Heart left ventricle (tissue), 16 donors: ENCODE measurements at regions not wholly inside any gene's neighbourhood (a gene's known extent, or its start where the extent isn't known, plus 50 kb on each side); places are given as distances from the start of the nearest gene placed in this dataset.
"Not testable (repeated sequence)": the region's sequence is repeated elsewhere in the genome, so short reads cannot be mapped to it uniquely, and the experiment has no call there.

Experiments
- ATAC-seq, 4 donors: fragments of 200-7000 bp; cut with Tn5 transposase; one replicate each; pipeline ENCODE4 v1.9.1; 2020 to 2022; ENCODE audit warnings: moderate library complexity in 4 of 4, mild to moderate bottlenecking in 3 of 4, moderate number of reproducible peaks in 1 of 4
- DNase-seq, 5 donors: peaks; one replicate each; pipeline ENCODE4 v3.0.0-alpha.2; 2020
- H3K27ac ChIP-seq, 12 donors: fragments of 200-600 bp; sonication (generic) in 4 of 12; one replicate each; pipeline versions ENCODE4 v1.5.0 to v1.8.0; 2016 to 2022; ENCODE audit warnings: mild to moderate bottlenecking in 2 of 12
- H3K27me3 ChIP-seq, 9 donors: fragments of 200-600 bp; sonication (generic) in 2 of 9; one replicate each; pipeline versions ENCODE4 v1.5.1 to v1.8.0; 2016 to 2022; ENCODE audit warnings: mild to moderate bottlenecking in 3 of 9
- H3K36me3 ChIP-seq, 9 donors: fragments of 200-600 bp; sonication (generic) in 2 of 9; one replicate each; pipeline versions ENCODE4 v1.5.0 to v1.8.0; 2018 to 2022; ENCODE audit warnings: mild to moderate bottlenecking in 2 of 9
- H3K4me1 ChIP-seq, 12 donors: fragments of 200-600 bp; sonication (generic) in 4 of 12; one replicate each; pipeline versions ENCODE4 v1.5.0 to v1.8.0; 2016 to 2022; ENCODE audit warnings: mild to moderate bottlenecking in 3 of 12
- H3K4me3 ChIP-seq, 12 donors: fragments of 200-600 bp; sonication (generic) in 4 of 12; one replicate each; pipeline versions ENCODE4 v1.5.0 to v1.8.0; 2017 to 2022; ENCODE audit warnings: mild to moderate bottlenecking in 9 of 12, moderate library complexity in 4 of 12
- H3K9me3 ChIP-seq, 12 donors: fragments of 200-600 bp; sonication (generic) in 4 of 12; one replicate each; pipeline versions ENCODE4 v1.5.0 to v1.8.0; 2016 to 2022; ENCODE audit warnings: mild to moderate bottlenecking in 1 of 12
- WGBS, 4 donors: extraction: QIAGEN DNeasy Blood & Tissue Kit in 2 of 4; methylation state at CpG; one replicate each; pipeline versions ENCODE4 v1.1.5 to v1.1.7; 2013 to 2018; 5-methylcytosine and 5-hydroxymethylcytosine counted together
- intact Hi-C, 10 donors: fragments of 100-400 bp; cut with DNase I; formaldehyde crosslinking; loops; one replicate each; pipeline versions ENCODE4 v1.11.1 to v1.14.2; 2022
- donor health status: ischemic (EF 13 %, LVEDD 7.1; RV severe dilation, severe dysfunction).
- donor health status: healthy with polysubstance abuse.
- donor health status: DM: no; HTN: yes; CAD: no.
- donor health status: DM: no; HTN: no; CAD: no.
- donor health status: ischemic (EF 25% LVEDD 6.9; RV normal size, moderate dysfunction).
- donor health status: ischemic (EF 25% LVEDD 5.7; RV mildly dilated, moderate dysfunction).
- donor health status: healthy.
- donor health status: DM: yes; HTN: yes; CAD: no.
- donor health status: ischemic (EF 35%, LVEDD 5.7; RV mildly dilated, moderate dysfunction).
- donor health status: nonischemic (EF 11% LVEDD 7.7; RV severe dilation, severe dysfunction).
- donor health status: DM: yes; HTN: yes; CAD: no.
- donor health status: PGD.
- donor health status: ischemic (EF 29% LVEDD 5.4; RV normal size, mild dysfunction).
- donor health status: nonischemic (EF 23%, LVEDD 6.1; RV moderate dilation, normal function).

- H3K36me3 ChIP-seq, H3K4me3 ChIP-seq, H3K4me1 ChIP-seq, H3K9me3 ChIP-seq, H3K27ac ChIP-seq, ATAC-seq, intact Hi-C loops, DNase-seq, H3K27me3 ChIP-seq: not testable (repeated sequence)
These were observed 155.3 kb downstream of the SYT15 start for GRCh38 chr10:46734262-46734642.

- H3K9me3 ChIP-seq, intact Hi-C loops, H3K27ac ChIP-seq, H3K27me3 ChIP-seq, DNase-seq, ATAC-seq, H3K36me3 ChIP-seq, H3K4me1 ChIP-seq, H3K4me3 ChIP-seq: not testable (repeated sequence)
- WGBS, 4 donors: 39 to 50% methylated on average over 13 to 15 of the region's 16 CpGs; no CpG with 5 or more reads in 2 of the 4 donors
These were observed 161.0 kb downstream of the SYT15 start for GRCh38 chr10:46739919-46740318.

DNA sequence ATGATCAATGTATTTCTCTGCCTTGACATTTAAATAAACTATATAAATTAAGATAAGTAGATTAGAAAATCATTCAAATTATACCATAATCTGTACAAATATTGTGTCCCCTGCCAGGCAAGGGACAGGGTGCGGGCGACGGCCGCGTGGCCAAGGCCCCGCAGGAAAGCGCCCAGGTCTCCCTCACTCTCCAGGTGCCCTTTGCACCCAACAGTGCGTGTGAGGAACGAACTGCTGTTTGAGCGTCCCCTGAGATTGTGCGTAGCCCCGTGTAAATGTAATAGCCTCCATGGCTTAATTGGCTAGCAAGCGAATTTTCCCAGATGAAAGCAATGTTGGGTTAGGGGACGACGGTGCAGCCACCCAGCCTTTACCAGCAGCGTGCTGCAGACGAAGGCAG lies 161.4 kb downstream of the SYT15 start:
- WGBS, 4 donors: 62 to 95% (median 78%) methylated on average over 2 to 13 of the region's 17 CpGs
- H3K36me3 ChIP-seq, H3K4me1 ChIP-seq, intact Hi-C loops, DNase-seq, H3K4me3 ChIP-seq, H3K27me3 ChIP-seq, H3K27ac ChIP-seq, H3K9me3 ChIP-seq, ATAC-seq: not testable (repeated sequence)

DNA sequence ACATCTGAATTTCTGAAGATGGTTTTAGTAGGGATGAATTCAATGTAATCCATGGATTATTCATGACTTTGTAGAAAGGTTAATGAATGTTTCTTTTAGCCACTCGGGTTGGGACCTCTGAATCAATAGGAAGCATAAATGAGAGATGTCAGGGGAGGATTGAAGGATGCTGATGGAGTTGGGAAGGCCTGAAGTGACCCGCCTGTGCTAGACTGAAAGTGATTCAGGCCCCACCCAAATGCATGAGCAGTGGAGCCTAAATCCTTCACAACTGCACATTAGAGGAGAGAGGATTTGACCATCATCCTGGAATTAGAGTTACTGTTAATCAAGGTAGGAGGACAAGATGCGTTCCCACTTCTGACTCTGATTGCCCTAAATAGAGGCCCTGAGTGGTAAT lies 162.2 kb upstream of the PTPN20 start:
- intact Hi-C loops, DNase-seq, ATAC-seq, H3K4me1 ChIP-seq, H3K36me3 ChIP-seq, H3K27me3 ChIP-seq, H3K27ac ChIP-seq, H3K9me3 ChIP-seq, H3K4me3 ChIP-seq: not testable (repeated sequence)
- WGBS, 4 donors: 81 to 94% (median 90%) methylated on average over 2 to 3 of the region's 3 CpGs

DNA sequence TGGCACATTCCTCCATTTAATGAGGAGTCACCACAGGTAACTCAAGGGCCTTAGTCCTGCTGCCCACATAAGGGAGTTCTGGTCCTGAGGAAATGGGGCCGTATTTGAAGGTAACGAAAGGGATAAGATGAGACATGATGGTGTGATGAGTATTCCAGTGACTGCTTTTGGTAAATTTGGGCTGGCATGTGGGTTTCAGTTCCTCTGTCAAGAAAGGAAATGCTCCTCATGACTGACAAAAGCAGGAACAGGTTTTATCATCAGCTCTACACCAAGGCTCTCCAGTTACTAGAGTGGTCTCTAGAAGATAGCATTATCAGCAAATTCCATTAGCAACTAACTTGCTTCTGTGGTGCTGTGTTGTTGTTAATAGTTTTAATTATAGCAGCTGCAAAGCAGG lies 161.8 kb upstream of the PTPN20 start:
- H3K9me3 ChIP-seq, H3K4me3 ChIP-seq, H3K4me1 ChIP-seq, H3K27me3 ChIP-seq, H3K36me3 ChIP-seq, H3K27ac ChIP-seq, intact Hi-C loops, DNase-seq, ATAC-seq: not testable (repeated sequence)
- 72 to 87% (median 85%) methylated on average over 2 of the region's 2 CpGs for WGBS, 4 donors

- H3K4me3 ChIP-seq, intact Hi-C loops, H3K27me3 ChIP-seq, H3K9me3 ChIP-seq, H3K27ac ChIP-seq, ATAC-seq, H3K4me1 ChIP-seq, H3K36me3 ChIP-seq, DNase-seq: not testable (repeated sequence)
- WGBS, 4 donors: 64 to 88% (median 80%) methylated on average over 1 to 5 of the region's 5 CpGs
These were observed 157.5 kb upstream of the PTPN20 start for GRCh38 chr10:46753763-46754162.

GRCh38 chr10:46761471-46761870 lies 149.8 kb upstream of the PTPN20 start:
- not testable (repeated sequence) for ATAC-seq

DNA sequence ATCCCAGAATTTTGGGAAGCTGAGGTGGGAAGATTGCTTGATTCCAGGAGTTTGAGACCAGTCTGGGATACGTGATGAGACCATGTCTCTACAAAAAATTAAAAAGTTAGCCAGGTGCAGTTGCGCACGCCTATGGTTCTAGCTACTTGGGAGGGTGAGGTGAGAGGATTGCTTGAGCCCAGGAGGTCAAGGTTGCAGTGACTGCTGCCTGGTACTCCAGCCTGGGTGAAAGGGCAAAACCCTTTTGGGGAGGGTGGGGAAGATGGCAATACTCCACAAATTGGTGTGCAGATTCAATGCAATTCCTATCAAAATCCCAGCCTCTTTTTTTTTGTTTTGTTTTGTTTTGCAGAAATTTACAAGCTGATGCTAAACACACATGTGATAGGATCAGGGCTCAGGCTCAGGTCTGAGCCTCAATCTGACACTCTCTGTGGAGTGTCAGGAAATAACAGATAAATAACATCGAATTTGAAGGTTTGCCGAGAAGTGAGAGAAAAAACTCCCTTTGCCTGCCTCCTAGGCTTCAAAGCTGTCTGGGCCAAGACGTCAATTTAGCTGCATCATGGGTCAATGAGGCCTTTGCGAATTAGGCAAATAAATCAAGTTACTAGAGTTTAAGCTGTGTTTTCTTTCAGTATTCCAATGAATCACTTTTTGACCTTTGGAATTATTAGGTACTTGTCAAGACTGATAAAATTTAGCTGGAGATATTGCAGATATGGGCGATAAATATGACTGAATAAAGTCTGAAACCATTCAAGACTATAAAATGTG lies 142.5 kb upstream of the PTPN20 start:
- 84 to 91% (median 88%) methylated on average over 3 to 7 of the region's 8 CpGs for whole genome bisulfite sequencing, 4 donors
- H3K27ac ChIP-seq: not testable (repeated sequence)

More at GRCh38 chr10:46761471-46761870, 149.8 kb upstream of the PTPN20 start:
- H3K4me3 ChIP-seq, H3K36me3 ChIP-seq, H3K27ac ChIP-seq, H3K27me3 ChIP-seq, H3K9me3 ChIP-seq, H3K4me1 ChIP-seq, intact Hi-C loops, DNase-seq: not testable (repeated sequence)

GRCh38 chr10:46773178-46773896 lies 137.9 kb upstream of the PTPN20 start:
- peak in 2 of 4 donors; percentile 16 to 47 for ATAC-seq
- DNase-seq, intact Hi-C loops, H3K9me3 ChIP-seq, H3K27ac ChIP-seq, H3K4me1 ChIP-seq, H3K4me3 ChIP-seq, H3K36me3 ChIP-seq, H3K27me3 ChIP-seq: not testable (repeated sequence)
- WGBS, 4 donors: 84 to 93% methylated on average over 7 to 8 of the region's 15 CpGs; no CpG with 5 or more reads in 2 of the 4 donors

More for the DNA sequence above, 142.5 kb upstream of the PTPN20 start:
- H3K4me1 ChIP-seq, ATAC-seq, H3K36me3 ChIP-seq, DNase-seq, H3K4me3 ChIP-seq, H3K27me3 ChIP-seq, H3K9me3 ChIP-seq, intact Hi-C loops: not testable (repeated sequence)

GRCh38 chr10:46773897-46774236 lies 137.4 kb upstream of the PTPN20 start:
- ATAC-seq, DNase-seq, H3K27ac ChIP-seq, H3K36me3 ChIP-seq, H3K27me3 ChIP-seq, H3K4me3 ChIP-seq, H3K9me3 ChIP-seq, intact Hi-C loops, H3K4me1 ChIP-seq: not testable (repeated sequence)
- 81 to 88% (median 82%) methylated on average over 13 of the region's 14 CpGs for WGBS, 4 donors

- ATAC-seq, H3K4me1 ChIP-seq, intact Hi-C loops, H3K27ac ChIP-seq, H3K36me3 ChIP-seq, H3K9me3 ChIP-seq, H3K27me3 ChIP-seq, DNase-seq, H3K4me3 ChIP-seq: not testable (repeated sequence)
- WGBS, 4 donors: 86 to 98% (median 92%) methylated on average over 22 to 37 of the region's 42 CpGs; no CpG with 5 or more reads in 1 of the 4 donors
These were observed 136.9 kb upstream of the PTPN20 start for GRCh38 chr10:46774366-46774765.
